Astrocyte (in vitro differentiated cells and primary cell): ENCODE measurements at regions not wholly inside any gene's neighbourhood (a gene's known extent, or its start where the extent isn't known, plus 50 kb on each side); places are given as distances from the start of the nearest gene placed in this dataset.

Source experiments
- CTCF ChIP-seq: IDR thresholded peaks from 2 replicates; pipeline ENCODE4 v1.5.1; 2011; ENCODE audit warnings: low read depth, mild to moderate bottlenecking, inconsistent platforms, low read length, moderate library complexity; ENCODE audit not compliant: insufficient read depth
- EZH2 ChIP-seq: IDR thresholded peaks from 2 replicates; pipeline ENCODE4 v1.6.1; 2012; ENCODE audit warnings: mild to moderate bottlenecking, low read length, inconsistent platforms; ENCODE audit not compliant: insufficient read depth

GRCh38 chr20:57811374-57812020 is 101.7 kb upstream of the PMEPA1 start:
- no peak for TF ChIP-seq CTCF
- no peak for TF ChIP-seq EZH2
